ENCODE measurements at regions not wholly inside any gene's neighbourhood (a gene's known extent, or its start where the extent isn't known, plus 50 kb on each side); places are given as distances from the start of the nearest gene placed in this dataset.

GRCh38 chr14:22438742-22439141, 150.3 kb downstream of the DAD1 start:
- H3K27ac Mint-ChIP-seq, result no peak overlapping the region
- POLR2A ChIA-PET, result no interaction called here
- no peaks in the 10 kb centered on the region for H3K4me1 Mint-ChIP-seq (ENCODE audit: low read depth)
- H3K9me3 Mint-ChIP-seq, result no peaks in the 10 kb centered on the region
- H3K27me3 Mint-ChIP-seq, result no peaks in the 10 kb centered on the region
- intact Hi-C loops (cut with micrococcal nuclease), result no loop called here
- DNase-seq, result no peak
- no peaks in the 10 kb centered on the region for H3K36me3 Mint-ChIP-seq
- CTCF ChIA-PET, result no interaction called here
- H3K4me3 Mint-ChIP-seq, result no peak overlapping the region

- H3K27me3 Mint-ChIP-seq, result no peaks in the 10 kb centered on the region
- no peak for DNase-seq
- no peaks in the 10 kb centered on the region for H3K4me1 Mint-ChIP-seq (ENCODE audit: low read depth)
- H3K9me3 Mint-ChIP-seq, result no peaks in the 10 kb centered on the region
- H3K27ac Mint-ChIP-seq, result no peak overlapping the region
- no peaks in the 10 kb centered on the region for H3K36me3 Mint-ChIP-seq
- CTCF ChIA-PET, result no interaction called here
- H3K4me3 Mint-ChIP-seq, result no peak overlapping the region
- POLR2A ChIA-PET, result no interaction called here
- intact Hi-C loops (cut with micrococcal nuclease), result no loop called here
Observed at GRCh38 chr14:22434901-22435550, 154.0 kb downstream of the DAD1 start.

- Mint-ChIP-seq H3K4me3 (no peak overlapping the region), H3K4me1 (ENCODE audit: low read depth) (no peaks in the 10 kb centered on the region), H3K27ac (no peak overlapping the region), H3K27me3 (no peaks in the 10 kb centered on the region), H3K36me3 (no peaks in the 10 kb centered on the region), H3K9me3 (no peaks in the 10 kb centered on the region)
- CTCF ChIA-PET, result no interaction called here
- intact Hi-C loops (cut with micrococcal nuclease), result no loop called here
- POLR2A ChIA-PET, result no interaction called here
- no peak for DNase-seq
Observed at GRCh38 chr14:22434030-22434429, 155.0 kb downstream of the DAD1 start.

GRCh38 chr14:22433069-22433468, 156.0 kb downstream of the DAD1 start:
- no peaks in the 10 kb centered on the region for H3K36me3 Mint-ChIP-seq
- H3K9me3 Mint-ChIP-seq, result no peaks in the 10 kb centered on the region
- intact Hi-C loops (cut with micrococcal nuclease), result no loop called here
- H3K27me3 Mint-ChIP-seq, result no peaks in the 10 kb centered on the region
- CTCF ChIA-PET, result no interaction called here
- H3K4me3 Mint-ChIP-seq, result no peak overlapping the region
- no peaks in the 10 kb centered on the region for H3K4me1 Mint-ChIP-seq (ENCODE audit: low read depth)
- POLR2A ChIA-PET, result no interaction called here
- no peak for DNase-seq
- no peak overlapping the region for H3K27ac Mint-ChIP-seq

- Mint-ChIP-seq H3K27ac (no peak overlapping the region), H3K27me3 (no peaks in the 10 kb centered on the region), H3K4me1 (ENCODE audit: low read depth) (no peaks in the 10 kb centered on the region), H3K9me3 (no peaks in the 10 kb centered on the region), H3K36me3 (no peaks in the 10 kb centered on the region), H3K4me3 (no peak overlapping the region)
- intact Hi-C loops (cut with micrococcal nuclease), result no loop called here
- CTCF ChIA-PET, result no interaction called here
- no peak for DNase-seq
- POLR2A ChIA-PET, result no interaction called here
Observed at GRCh38 chr14:22432348-22432976, 156.6 kb downstream of the DAD1 start.

GRCh38 chr14:22429546-22430294, 159.3 kb downstream of the DAD1 start:
- Mint-ChIP-seq H3K4me3 (no peak overlapping the region), H3K27me3 (no peaks in the 10 kb centered on the region), H3K4me1 (ENCODE audit: low read depth) (no peaks in the 10 kb centered on the region), H3K36me3 (no peaks in the 10 kb centered on the region), H3K9me3 (no peaks in the 10 kb centered on the region), H3K27ac (no peak overlapping the region)
- CTCF ChIA-PET, result no interaction called here
- POLR2A ChIA-PET, result no interaction called here
- intact Hi-C loops (cut with micrococcal nuclease), result no loop called here
- no peak for DNase-seq

GRCh38 chr14:22428700-22429291, 160.2 kb downstream of the DAD1 start:
- ChIA-PET POLR2A (no interaction called here), CTCF (no interaction called here)
- no peaks in the 10 kb centered on the region for H3K27me3 Mint-ChIP-seq
- intact Hi-C loops (cut with micrococcal nuclease), result no loop called here
- no peaks in the 10 kb centered on the region for H3K9me3 Mint-ChIP-seq
- no peaks in the 10 kb centered on the region for H3K4me1 Mint-ChIP-seq (ENCODE audit: low read depth)
- H3K4me3 Mint-ChIP-seq, result no peak overlapping the region
- no peak overlapping the region for H3K27ac Mint-ChIP-seq
- DNase-seq, result no peak
- H3K36me3 Mint-ChIP-seq, result no peaks in the 10 kb centered on the region

GRCh38 chr14:22427771-22428231, 161.2 kb downstream of the DAD1 start:
- no peaks in the 10 kb centered on the region for H3K36me3 Mint-ChIP-seq
- ChIA-PET CTCF (no interaction called here), POLR2A (no interaction called here)
- no peaks in the 10 kb centered on the region for H3K9me3 Mint-ChIP-seq
- no peaks in the 10 kb centered on the region for H3K4me1 Mint-ChIP-seq (ENCODE audit: low read depth)
- intact Hi-C loops (cut with micrococcal nuclease), result no loop called here
- no peak overlapping the region for H3K27ac Mint-ChIP-seq
- no peaks in the 10 kb centered on the region for H3K27me3 Mint-ChIP-seq
- no peak overlapping the region for H3K4me3 Mint-ChIP-seq
- DNase-seq, result no peak

- H3K27me3 Mint-ChIP-seq, result no peaks in the 10 kb centered on the region
- H3K9me3 Mint-ChIP-seq, result no peaks in the 10 kb centered on the region
- no peak for DNase-seq
- intact Hi-C loops (cut with micrococcal nuclease), result no loop called here
- H3K4me3 Mint-ChIP-seq, result no peak overlapping the region
- H3K36me3 Mint-ChIP-seq, result no peaks in the 10 kb centered on the region
- ChIA-PET POLR2A (no interaction called here), CTCF (no interaction called here)
- no peak overlapping the region for H3K27ac Mint-ChIP-seq
- no peaks in the 10 kb centered on the region for H3K4me1 Mint-ChIP-seq (ENCODE audit: low read depth)
Observed at GRCh38 chr14:22426711-22427110, 162.3 kb downstream of the DAD1 start.

- no peak overlapping the region for H3K27ac Mint-ChIP-seq
- H3K9me3 Mint-ChIP-seq, result no peaks in the 10 kb centered on the region
- DNase-seq, result no peak
- intact Hi-C loops (cut with micrococcal nuclease), result no loop called here
- CTCF ChIA-PET, result no interaction called here
- H3K27me3 Mint-ChIP-seq, result no peaks in the 10 kb centered on the region
- no peaks in the 10 kb centered on the region for H3K4me1 Mint-ChIP-seq (ENCODE audit: low read depth)
- H3K36me3 Mint-ChIP-seq, result no peaks in the 10 kb centered on the region
- POLR2A ChIA-PET, result no interaction called here
- no peak overlapping the region for H3K4me3 Mint-ChIP-seq
Observed at GRCh38 chr14:22423958-22424357, 165.1 kb downstream of the DAD1 start.

- Mint-ChIP-seq H3K9me3 (no peaks in the 10 kb centered on the region), H3K27ac (no peak overlapping the region), H3K4me3 (no peak overlapping the region), H3K36me3 (no peaks in the 10 kb centered on the region), H3K4me1 (ENCODE audit: low read depth) (no peaks in the 10 kb centered on the region), H3K27me3 (no peaks in the 10 kb centered on the region)
- intact Hi-C loops (cut with micrococcal nuclease), result no loop called here
- ChIA-PET CTCF (no interaction called here), POLR2A (no interaction called here)
- DNase-seq, result no peak
Observed at GRCh38 chr14:22422238-22422637, 166.8 kb downstream of the DAD1 start.

GRCh38 chr14:22420598-22421186, 168.3 kb downstream of the DAD1 start:
- Mint-ChIP-seq H3K27me3 (no peaks in the 10 kb centered on the region), H3K4me3 (no peak overlapping the region), H3K27ac (no peak overlapping the region), H3K9me3 (no peaks in the 10 kb centered on the region), H3K36me3 (no peaks in the 10 kb centered on the region), H3K4me1 (ENCODE audit: low read depth) (no peaks in the 10 kb centered on the region)
- CTCF ChIA-PET, result no interaction called here
- DNase-seq, result no peak
- POLR2A ChIA-PET, result no interaction called here
- intact Hi-C loops (cut with micrococcal nuclease), result no loop called here
